ENCODE measurements at regions not wholly inside any gene's neighbourhood (a gene's known extent, or its start where the extent isn't known, plus 50 kb on each side); places are given as distances from the start of the nearest gene placed in this dataset.

DNA sequence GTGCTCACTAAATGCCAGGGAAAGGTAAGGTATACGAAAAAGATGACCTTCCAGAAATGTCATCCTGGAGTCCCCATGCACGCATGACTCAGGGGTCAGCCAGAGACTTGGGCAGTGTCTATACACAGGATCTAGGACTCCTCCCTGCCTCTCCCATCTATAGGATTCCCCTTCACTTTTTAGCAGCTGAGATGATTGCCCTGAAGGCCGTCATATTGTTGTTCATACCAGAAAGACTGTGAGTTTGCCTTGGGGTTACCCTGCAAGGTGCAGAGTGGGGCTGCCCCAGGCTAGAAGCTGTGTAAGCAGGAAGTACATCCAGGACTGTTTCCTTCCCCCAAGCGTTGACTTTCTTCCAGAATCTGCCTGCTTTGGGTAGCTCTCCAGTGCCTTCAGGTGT is 55.1 kb upstream of the MAMLD1 start:
- TF ChIP-seq, protein P1, sequence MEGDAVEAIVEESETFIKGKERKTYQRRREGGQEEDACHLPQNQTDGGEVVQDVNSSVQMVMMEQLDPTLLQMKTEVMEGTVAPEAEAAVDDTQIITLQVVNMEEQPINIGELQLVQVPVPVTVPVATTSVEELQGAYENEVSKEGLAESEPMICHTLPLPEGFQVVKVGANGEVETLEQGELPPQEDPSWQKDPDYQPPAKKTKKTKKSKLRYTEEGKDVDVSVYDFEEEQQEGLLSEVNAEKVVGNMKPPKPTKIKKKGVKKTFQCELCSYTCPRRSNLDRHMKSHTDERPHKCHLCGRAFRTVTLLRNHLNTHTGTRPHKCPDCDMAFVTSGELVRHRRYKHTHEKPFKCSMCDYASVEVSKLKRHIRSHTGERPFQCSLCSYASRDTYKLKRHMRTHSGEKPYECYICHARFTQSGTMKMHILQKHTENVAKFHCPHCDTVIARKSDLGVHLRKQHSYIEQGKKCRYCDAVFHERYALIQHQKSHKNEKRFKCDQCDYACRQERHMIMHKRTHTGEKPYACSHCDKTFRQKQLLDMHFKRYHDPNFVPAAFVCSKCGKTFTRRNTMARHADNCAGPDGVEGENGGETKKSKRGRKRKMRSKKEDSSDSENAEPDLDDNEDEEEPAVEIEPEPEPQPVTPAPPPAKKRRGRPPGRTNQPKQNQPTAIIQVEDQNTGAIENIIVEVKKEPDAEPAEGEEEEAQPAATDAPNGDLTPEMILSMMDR (IDR thresholded peaks at IDR 0.05) = no peak
- TF ChIP-seq POLR2A (IDR thresholded peaks at IDR 0.05) = no peak
